Fibroblast of skin of left biceps (primary cell): ENCODE measurements at regions not wholly inside any gene's neighbourhood (a gene's known extent, or its start where the extent isn't known, plus 50 kb on each side); places are given as distances from the start of the nearest gene placed in this dataset.

Experiments
- DNase-seq, 2 experiments: peaks; one replicate each; pipeline ENCODE4 v3.0.0-alpha.2; 2013; ENCODE audit warnings: low read depth in 2 of 2

- no peak for DNase-seq
Measured at GRCh38 chr5:124383693-124384092, 362.7 kb downstream of the ZNF608 start.

DNA sequence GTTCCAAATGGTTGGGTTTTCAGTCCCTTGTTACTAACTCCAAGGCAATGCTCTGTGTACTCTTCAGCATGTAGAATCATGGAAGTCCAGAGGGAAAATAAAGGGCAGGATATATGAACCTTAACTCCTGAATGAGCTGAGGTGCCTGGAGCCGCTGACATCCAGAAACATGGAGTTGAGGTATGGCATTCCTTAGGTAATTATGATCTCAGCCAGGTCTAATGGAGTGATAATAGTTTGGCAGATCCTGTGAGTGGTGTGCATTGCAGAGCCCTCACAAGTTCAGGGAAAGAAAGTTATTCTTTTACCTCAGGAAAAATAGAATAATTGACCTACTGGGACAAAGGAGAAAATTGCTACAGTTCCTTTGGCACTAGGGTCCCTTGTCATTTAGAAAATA lies 369.1 kb downstream of the ZNF608 start:
- DNase-seq: no peak

DNA sequence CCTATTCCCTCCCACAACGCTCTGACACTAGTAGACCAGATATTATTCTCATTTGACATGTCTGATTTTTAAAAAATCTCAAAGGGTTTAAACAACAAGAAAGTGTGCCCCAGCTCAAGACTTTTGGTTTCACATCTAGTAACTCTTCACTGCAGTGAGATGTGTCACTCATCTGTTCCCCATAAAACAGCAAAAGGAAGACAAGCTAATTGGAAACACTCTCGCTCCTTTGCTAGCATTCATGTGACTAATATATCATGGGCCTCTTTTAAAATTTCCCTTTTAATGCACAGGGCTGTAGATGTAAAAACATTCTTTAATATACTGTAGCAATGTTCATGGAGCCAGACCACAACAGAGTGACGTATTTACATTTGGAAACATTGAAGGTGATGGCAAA lies 372.6 kb downstream of the ZNF608 start:
- peak; percentile 27 to 41 for DNase-seq

GRCh38 chr5:124372457-124372856 lies 374.0 kb downstream of the ZNF608 start:
- DNase-seq: no peak

GRCh38 chr5:124371111-124371706 lies 375.2 kb downstream of the ZNF608 start:
- DNase-seq: peak in 1 of 2 experiments; percentile 14

- DNase-seq: no peak
Measured at GRCh38 chr5:124370601-124371000, 375.8 kb downstream of the ZNF608 start.

DNA sequence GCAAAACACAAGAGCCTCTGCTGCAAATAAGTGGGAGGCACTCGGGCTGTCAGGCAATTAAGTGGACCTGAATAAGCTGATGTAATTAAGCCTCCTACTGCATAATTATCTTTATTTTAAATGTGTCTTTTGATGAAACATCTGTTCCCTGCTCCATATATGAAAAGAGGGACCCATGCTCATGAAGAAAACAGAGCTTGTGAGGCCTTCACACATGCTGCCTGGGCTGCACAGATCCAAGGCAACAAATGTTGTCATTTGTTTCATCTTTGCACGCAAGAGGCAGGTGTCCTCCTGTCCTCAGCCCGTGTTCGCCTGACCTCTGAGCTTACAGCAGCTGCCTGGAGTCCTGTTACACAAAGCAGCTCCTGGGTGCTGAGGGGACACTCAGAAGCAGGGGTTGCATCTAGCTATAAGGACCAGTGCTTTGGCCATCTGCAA lies 381.1 kb downstream of the ZNF608 start:
- no peak for DNase-seq

DNA sequence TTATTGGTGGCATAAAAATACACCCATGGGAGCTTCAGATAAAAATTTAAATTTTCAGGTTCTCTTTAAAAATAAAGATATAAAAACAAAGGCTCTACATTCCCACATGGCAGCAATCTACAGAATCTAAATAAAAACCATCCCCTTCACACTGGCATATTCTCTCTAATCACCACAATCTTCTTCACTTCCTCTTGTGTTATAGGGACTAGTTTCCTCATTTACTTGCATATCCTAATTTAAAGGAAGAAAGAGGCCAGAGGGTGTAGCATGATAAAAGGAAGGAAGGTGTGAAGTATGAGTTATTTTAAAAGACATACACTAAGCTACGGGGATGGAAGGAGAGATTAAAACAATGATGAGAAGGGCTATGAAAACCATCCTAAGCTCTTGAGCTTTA lies 390.5 kb downstream of the ZNF608 start:
- DNase-seq: no peak

DNA sequence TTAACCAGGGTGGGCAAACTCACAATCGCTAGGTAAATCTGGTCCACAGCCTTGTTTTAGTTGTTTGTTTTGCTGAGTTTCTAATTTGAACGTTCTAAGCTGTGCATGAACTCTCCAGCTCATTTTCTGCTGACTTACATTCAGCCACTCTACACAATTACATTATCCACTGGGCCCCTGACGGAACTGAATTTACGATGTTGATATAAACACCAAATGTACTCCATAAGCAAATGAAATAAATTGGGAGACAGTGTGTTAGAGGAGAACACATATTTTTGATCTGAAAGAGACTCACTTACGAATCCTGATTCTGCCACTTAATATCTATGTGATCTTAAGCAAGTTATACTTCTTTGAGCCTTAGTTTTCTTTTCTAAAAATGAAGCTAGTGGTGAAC lies 393.4 kb downstream of the ZNF608 start:
- DNase-seq: no peak

DNA sequence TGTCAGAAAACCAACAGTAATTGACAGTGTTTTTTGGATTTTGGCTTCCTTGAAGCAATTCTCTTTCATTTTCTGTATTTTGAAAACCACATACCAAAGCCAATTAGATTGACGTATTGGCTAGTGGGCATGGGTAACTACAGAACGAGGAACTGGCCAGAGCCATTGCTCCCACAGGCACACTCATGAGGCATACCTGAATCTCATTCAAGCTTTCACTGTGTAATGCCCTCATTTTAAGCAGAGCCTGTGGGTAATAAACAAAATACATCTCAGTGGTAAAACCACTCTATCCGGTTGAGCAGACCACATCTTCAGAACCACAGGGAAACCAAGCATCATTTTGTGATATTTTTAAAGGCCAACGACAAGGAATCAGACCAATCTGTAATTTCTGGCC lies 394.1 kb downstream of the ZNF608 start:
- DNase-seq: no peak

DNA sequence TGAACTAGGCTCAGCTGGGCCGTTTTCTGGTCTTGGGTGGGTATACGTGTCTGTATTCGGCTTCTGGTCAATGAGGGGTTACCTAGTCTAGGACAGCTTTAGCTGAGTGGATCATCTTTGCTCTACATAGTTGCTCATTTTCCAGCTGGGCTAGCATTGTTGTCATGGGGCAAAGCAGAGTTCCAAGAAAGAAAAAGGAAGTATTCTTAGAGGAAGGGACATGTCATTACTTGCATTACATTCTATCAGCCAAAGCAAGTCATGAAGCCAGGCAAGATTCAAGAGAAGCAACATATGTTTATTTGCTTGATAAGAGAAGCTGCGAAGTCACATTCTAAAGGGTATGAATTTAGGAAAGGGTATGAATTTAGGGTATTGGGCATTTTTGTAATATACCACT lies 396.5 kb downstream of the ZNF608 start:
- no peak for DNase-seq

DNA sequence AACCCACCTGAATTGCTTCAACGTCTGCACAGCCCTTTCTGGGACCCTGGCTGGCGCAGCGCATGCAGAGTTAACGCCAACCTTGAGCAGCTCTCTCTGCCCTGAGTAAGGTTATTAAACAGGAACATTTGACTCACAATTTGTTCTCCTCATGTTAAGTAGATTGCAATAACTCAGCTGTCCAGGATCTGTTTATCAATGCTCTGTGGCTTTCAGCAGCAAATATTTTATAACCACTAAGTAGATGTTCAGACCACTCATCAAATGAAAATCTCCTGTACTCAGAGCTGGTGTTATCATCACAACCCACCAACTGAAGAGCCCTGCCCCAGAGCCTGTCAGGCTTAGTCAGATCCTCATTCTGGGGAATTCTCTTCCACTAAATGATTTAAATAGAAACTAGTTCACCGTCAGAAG lies 403.0 kb downstream of the ZNF608 start:
- DNase-seq: peak; percentile 84 to 88

- DNase-seq: peak; percentile 6 to 9
Measured at GRCh38 chr5:124342986-124343385, 403.5 kb downstream of the ZNF608 start.

DNA sequence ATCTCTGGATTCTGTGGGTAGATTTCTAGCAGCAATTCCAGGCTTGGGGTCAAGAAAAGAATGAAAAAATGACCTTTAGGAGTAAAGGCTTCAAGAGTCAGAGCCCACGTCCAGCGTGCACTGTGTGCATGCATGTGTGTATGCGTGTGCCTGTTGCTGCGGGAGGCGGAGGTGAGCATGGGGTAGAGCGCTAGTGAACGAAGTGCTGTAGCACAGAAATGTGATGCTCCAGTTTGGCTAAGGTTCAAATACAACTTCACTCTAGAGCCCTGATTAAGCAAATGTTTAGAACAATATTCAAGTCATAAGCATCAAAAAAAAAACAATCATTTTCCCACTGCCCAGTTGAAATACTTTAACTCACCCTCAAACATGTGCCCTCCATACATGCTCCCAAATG lies 403.9 kb downstream of the ZNF608 start:
- DNase-seq: no peak

- DNase-seq: peak; percentile 77
Measured at GRCh38 chr5:124342027-124342471, 404.4 kb downstream of the ZNF608 start.

- DNase-seq: no peak
Measured at GRCh38 chr5:124341066-124341858, 405.2 kb downstream of the ZNF608 start.

DNA sequence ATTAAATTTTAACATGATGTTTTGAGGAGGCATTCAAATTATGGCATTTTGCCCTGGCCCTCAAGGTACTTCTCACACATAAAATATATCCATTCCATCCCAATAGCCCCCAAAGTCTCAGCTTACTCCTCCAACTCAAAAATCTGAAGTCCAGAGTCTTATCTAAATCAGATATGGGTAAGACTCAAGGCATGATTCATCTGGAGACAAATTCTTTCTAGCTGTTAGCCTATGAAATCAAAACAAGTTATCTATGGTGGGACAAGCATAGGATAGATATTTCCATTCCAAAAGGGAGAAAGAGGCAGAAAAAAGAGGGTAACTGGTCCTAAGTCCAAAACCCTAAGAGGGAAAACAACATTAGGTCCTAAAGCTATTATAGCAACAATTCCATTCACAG lies 408.4 kb downstream of the ZNF608 start:
- no peak for DNase-seq

- no peak for DNase-seq
Measured at GRCh38 chr5:124333298-124333979, 413.0 kb downstream of the ZNF608 start.

GRCh38 chr5:124332273-124332672 lies 414.2 kb downstream of the ZNF608 start:
- DNase-seq: no peak

GRCh38 chr5:124330595-124331220 lies 415.7 kb downstream of the ZNF608 start:
- peak in 1 of 2 experiments; percentile 29 for DNase-seq

GRCh38 chr5:124328201-124328600 lies 418.2 kb downstream of the ZNF608 start:
- DNase-seq: no peak

GRCh38 chr5:124318661-124319060 lies 427.8 kb downstream of the ZNF608 start:
- no peak for DNase-seq
